ENCODE measurements at regions not wholly inside any gene's neighbourhood (a gene's known extent, or its start where the extent isn't known, plus 50 kb on each side); places are given as distances from the start of the nearest gene placed in this dataset.

DNA sequence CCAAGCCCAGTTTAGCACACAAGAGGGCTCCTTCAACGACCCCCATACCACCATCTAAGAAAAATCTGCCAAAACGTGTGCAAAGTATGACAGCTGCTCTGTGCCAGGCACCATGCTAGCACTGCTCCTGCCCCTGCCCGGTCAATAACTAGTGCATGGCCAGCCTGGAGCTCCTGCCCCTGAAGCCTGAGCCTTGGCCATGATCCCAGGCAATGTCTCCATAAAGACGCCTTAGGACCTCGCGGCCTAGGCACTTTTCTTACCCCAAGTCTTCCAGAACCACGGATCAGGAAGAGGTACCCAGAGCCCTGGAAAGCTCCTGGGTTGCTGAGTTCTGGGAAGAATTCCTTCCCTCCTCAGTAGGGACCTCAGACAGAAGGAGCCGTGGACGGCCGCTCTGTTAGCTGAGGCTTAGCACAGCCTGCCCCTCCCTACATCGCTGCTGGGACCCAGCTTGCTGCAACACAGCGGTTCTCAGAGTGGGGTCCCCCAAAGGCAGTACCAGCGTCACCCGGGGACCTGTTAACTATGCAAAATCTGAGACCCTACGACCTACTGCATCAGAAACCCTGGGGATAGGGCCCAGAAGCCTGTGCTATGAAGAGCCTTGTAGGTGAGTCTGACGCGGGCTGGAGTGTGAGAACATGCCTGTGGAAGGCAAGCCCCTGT lies 117.8 kb upstream of the TWIST2 start:
- 83 to 87% (median 86%) methylated on average over 17 of the region's 17 CpGs for WGBS, 3 donors

DNA sequence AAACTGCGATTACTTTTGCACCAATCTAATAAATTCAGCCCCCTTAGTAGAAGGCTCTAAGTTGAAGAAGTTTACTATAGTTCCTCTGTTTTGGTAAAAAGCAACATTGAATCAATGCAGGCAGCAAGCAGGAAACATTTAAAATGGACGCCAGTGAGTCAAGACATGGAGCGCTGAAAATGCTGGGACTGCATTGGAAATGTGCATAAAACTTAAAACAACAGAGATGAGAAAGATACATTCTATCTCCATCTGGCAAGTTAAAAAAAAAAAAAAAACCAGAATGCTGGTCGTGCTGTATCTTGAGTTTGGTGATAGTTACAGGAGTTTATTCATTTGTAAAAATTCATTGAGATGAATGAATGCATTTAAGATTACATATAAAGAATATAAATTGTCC lies 117.0 kb upstream of the TWIST2 start:
- no peak overlapping the region for H3K27ac ChIP-seq (ENCODE audit: low read depth, low read length)

More for the DNA sequence above, 117.8 kb upstream of the TWIST2 start:
- H3K27ac ChIP-seq (ENCODE audit: low read depth, low read length) = no peak overlapping the region

DNA sequence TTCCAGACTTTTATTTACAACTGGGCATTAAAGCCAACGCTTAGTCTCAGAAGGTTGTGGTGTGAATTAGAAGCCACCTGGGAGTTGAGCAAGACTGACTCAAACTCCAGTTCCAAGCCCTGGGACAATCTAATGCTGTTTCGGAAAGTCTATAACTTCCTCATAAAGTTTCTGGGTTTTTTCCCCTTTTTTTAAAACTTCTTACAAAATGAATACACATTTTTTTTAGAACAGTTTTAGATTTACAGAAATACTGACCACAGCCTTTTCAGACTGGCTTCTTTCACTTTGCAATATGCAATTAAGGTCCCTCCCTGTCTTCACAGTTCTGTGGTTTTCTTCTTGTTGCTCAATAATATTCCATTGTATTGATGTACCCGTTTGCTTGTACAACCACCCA lies 115.9 kb upstream of the TWIST2 start:
- no peak overlapping the region for H3K27ac ChIP-seq (ENCODE audit: low read depth, low read length)
- WGBS, 3 donors = 41 to 72% (median 43%) methylated on average over 3 of the region's 3 CpGs

More for the DNA sequence above, 117.0 kb upstream of the TWIST2 start:
- WGBS, 3 donors = 77 to 91% (median 90%) methylated on average over 4 of the region's 4 CpGs

DNA sequence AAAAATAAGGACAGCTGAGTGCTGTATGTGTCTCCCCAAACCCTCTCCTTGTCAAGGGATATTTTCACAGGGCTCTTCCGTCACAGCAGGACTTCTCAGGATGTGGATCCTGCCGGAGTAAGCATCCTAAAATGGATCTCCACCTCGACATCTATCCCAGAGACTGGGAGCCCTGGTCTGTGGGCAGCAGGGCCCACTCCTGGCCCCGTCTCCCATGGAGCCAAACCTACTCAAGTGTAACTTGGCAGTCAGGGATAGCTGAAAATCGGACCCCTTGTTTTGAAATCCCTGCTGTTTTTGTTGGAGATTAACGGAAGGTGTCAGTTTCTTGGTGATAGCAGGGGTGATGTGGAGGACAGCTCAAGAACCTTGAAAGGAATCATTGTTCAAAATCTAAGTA lies 109.0 kb upstream of the TWIST2 start:
- H3K27ac ChIP-seq (ENCODE audit: low read depth, low read length) = no peak overlapping the region
- 72 to 91% (median 85%) methylated on average over 6 of the region's 6 CpGs for WGBS, 3 donors

DNA sequence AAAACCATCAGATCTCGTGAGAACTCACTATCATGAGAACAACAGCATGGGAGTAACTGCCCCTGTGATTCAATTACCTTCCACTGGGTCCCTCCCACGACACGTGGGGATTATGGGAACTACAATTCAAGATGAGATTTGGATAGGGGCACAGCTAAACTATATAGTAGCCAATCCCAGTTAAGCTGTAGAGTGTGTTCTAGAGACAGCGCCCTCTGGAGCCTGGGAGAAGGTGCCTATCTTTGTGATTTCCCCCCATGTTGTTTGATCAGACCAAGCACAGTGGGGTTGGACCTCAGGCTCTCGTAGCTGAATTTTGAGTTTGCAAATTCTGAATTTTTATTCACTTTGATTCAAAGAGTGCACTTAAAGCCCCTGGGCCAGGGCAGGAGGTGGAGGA lies 108.2 kb upstream of the TWIST2 start:
- 76 to 81% (median 79%) methylated on average over 5 of the region's 5 CpGs for WGBS, 3 donors
- no peak overlapping the region for H3K27ac ChIP-seq (ENCODE audit: low read depth, low read length)

DNA sequence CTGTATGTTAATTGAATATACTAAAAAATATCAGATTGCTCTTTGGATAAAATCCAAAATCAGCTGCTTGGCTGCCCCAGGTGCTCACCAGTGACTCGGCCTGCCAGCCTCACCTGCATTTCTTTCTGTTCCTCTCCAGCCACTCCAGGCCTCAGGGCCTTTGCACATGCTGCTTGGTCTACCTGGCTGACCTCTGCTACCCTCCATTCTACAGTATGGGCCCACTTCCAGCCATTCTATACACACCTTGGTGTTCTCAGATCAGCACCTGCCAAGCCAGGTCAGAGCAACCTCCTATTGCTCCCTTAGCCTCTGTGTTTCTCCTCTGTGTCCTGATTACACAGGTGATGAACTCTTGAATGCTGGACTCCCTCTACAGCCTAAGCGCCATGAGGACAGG lies 106.6 kb upstream of the TWIST2 start:
- WGBS, 3 donors = 75 to 92% (median 87%) methylated on average over 2 of the region's 2 CpGs
- H3K27ac ChIP-seq (ENCODE audit: low read depth, low read length) = no peak overlapping the region

DNA sequence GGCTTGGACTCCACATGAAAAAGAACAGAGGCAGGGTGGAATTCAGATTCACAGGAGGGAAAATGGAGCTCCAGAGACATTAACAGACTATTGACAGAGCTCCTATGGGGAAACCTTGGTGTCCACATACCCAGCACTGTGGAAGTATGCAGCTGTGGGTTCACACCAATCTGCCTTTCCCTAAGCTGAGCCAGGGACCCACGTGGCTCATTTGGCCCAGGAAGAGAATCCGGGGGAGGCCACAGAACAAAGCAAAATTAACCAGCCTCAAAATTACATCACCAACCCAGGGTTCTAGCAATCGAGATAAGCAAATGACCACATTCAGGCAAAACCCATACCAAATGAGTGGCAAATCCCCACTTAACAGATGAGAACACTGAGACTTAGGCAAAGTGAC lies 105.8 kb upstream of the TWIST2 start:
- H3K27ac ChIP-seq (ENCODE audit: low read depth, low read length) = no peak overlapping the region
- 48 to 74% (median 69%) methylated on average over 3 of the region's 3 CpGs for WGBS, 3 donors

DNA sequence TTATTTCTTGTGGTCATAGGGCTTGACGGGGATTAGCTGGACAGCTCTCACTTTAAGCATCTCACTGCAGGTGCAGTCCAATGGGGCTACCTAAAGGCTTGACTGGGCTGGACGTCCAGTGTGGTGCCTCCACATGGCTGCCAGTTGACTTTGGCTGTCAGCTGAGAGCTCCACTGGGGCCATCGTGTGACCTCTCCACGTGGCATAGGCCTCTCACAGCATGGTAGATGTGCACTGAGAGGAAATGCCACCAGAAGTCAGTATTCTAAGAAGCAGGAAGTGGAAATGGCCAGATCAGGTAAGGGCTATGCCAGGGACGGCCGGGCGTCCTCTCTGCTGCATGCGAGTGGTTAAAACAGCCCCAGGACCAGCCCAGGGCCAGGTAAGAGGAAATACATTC lies 105.2 kb upstream of the TWIST2 start:
- H3K27ac ChIP-seq (ENCODE audit: low read depth, low read length) = no peak overlapping the region
- 86 to 88% (median 87%) methylated on average over 8 of the region's 8 CpGs for WGBS, 3 donors

DNA sequence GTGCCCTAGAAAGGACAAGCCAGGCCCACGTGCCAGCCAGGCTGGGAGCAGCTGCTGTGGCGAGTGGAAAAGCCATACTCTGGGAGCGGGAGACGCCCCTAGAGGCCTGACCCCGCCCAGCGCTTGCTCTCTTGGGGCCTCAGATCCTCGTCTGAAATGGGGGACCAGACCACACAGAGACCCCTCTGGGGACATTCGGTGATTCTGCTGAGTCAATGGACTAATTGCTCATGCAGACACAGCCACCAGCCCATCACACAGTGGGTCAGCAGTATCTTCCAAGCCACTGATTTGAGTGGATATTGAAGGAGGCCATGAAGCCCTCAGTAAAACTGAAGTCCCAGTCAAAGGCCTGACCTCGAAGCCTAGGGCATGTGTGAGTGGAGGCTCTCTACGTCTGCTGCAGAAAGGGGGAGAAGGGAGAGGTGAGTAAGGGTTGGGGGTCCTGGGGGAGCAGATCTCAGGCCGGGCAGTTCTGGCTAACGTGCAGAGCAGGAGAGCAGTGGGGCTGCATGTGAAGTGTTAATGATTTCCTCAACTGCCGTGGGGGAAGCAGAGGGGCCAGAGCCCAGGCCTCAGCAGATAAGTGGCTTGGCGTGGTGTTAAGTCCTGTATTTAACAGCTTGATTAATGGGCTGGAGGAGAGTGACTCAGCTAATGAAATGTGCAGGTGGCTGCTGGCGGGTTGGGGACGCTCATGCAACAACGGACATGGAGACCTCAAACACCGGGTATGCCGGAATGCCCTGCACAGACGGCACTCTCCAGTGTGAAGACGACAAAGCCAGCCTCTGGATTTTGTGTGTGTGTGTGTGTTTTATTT lies 104.4 kb upstream of the TWIST2 start:
- no peak overlapping the region for H3K27ac ChIP-seq (ENCODE audit: low read depth, low read length)
- WGBS, 3 donors = 46 to 57% (median 55%) methylated on average over 21 of the region's 21 CpGs

DNA sequence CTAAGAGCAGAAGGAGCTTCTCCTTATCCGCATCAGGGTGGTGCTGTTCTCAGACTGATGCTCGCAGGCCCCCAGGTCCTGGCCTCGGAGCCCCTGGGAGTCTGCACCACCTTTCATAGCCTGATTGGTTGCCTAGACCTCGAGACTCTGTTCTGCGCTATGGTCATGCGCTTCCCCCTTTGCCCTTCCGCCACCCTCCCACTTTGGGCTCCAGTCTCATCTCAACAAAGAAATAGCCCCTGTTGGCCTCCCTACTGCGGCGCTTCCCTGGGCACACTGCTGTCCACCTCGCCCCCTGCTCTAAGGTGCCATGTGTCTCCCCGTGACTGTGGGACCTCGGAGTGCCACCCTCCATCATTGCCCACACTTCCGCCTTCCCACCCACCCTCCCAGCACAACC lies 102.9 kb upstream of the TWIST2 start:
- 84 to 90% (median 87%) methylated on average over 13 of the region's 13 CpGs for WGBS, 3 donors

DNA sequence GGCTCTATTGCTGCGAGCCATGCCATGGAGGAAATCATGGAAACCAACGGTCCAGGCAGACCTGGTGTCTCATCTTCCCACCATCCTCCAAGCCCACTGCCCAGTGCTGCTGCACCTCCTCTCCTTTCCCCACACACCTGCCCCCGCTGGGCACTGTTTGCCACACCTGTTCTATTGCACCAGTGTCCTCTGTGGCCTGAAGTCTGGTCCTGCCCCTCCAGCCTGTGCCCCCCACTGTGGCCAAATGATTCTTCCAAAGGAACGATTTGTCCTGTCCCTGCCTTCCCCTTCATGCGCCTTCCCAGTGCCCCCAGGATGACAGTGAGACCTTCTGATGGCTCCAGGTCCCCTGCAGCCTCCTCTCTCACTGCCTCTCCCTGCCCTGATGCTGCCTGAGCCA lies 101.9 kb upstream of the TWIST2 start:
- H3K27ac ChIP-seq (ENCODE audit: low read depth, low read length) = no peak overlapping the region
- WGBS, 3 donors = 70 to 87% (median 85%) methylated on average over 5 of the region's 5 CpGs

More for the DNA sequence above, 102.9 kb upstream of the TWIST2 start:
- no peak overlapping the region for H3K27ac ChIP-seq (ENCODE audit: low read depth, low read length)

DNA sequence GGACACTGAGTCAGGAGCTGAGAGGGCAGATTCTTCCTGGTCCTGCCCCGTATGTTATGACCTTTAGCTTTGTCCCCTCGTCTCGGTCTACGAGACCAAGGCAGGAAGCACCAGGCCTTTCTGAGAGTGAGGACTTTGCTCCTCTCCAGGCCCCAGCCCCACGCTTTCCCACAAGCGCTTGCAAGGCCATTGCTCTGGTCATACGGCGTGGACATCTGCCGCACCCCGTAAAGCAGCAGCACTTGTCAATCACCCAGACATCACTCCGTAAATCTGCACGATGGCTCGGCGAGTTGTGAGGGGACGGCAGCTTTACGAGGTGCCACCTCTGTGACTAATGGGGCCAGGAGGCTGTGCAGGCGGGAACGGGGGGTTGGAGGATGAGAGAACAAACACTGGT lies 100.8 kb upstream of the TWIST2 start:
- H3K27ac ChIP-seq (ENCODE audit: low read depth, low read length) = no peak overlapping the region
- WGBS, 3 donors = 74 to 89% (median 79%) methylated on average over 18 of the region's 18 CpGs

DNA sequence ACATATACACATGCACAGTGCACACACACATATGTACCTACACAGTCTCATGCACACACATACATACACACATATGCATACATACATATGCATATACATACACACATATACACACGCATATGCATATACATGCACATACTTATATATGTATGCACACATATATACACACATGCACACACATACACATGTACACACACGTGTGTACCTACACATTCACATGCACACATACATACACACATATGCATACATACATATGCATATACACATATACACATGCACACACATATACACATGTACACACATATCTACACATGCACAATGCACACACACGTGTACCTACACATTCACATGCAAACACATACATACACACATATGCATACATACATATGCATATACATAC lies 100.3 kb upstream of the TWIST2 start:
- H3K27ac ChIP-seq (ENCODE audit: low read depth, low read length) = no peak overlapping the region
- WGBS, 3 donors = 70 to 94% (median 85%) methylated on average over 3 of the region's 3 CpGs

DNA sequence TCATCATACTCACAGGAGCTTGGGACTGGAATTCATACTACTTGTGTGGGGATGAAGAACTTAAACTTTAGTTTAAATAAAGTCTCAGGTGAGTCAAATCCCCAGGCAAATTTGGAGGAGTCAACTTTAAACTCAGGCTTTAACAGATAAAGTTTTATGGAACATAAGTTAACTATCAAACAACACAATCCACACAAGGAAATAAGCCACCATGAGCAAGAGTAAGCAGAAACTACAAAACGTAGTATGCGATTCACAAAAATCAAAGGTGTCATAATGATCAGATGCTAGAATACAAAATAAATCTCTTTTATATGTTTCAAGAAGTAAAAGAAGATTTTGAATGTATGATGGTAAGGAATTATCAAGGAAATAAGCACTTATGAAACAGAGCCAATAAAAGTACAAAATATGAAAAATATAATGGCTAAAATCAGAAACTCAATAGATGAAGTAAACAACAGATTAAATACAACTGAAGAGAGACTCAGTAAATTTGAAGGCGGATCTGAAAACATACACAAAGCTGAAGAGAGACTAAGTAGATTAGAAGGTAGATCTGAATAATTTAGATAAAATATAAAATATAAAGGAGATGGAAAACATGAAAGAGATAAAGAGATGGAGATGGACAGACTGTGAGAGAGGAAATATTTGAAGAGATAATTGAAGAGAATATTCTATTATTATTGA lies 97.5 kb upstream of the TWIST2 start:
- no peak overlapping the region for H3K27ac ChIP-seq (ENCODE audit: low read depth, low read length)
- 89 to 93% (median 91%) methylated on average over 3 of the region's 3 CpGs for WGBS, 3 donors

DNA sequence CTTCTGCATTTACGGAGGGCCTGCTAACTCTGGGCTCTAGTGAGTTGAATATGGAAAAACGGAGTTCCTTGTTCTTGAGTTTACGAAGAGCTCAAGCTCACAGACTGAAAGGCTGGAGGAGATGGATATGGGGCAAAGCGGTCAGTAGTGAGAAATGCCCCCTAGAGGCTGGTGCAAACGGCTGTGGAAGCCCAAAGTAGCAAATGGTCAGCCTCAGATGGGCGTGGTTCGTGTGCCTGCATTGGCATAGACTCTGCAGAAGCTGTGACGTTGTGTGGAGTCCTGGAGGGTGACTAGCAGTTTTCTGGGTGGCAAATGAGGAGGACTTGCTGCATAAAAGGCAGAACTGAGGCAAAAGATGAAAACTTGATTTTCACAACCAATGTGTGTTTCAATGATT lies 93.6 kb upstream of the TWIST2 start:
- no peak overlapping the region for H3K27ac ChIP-seq (ENCODE audit: low read depth, low read length)
- WGBS, 3 donors = 63 to 72% (median 71%) methylated on average over 8 of the region's 8 CpGs

DNA sequence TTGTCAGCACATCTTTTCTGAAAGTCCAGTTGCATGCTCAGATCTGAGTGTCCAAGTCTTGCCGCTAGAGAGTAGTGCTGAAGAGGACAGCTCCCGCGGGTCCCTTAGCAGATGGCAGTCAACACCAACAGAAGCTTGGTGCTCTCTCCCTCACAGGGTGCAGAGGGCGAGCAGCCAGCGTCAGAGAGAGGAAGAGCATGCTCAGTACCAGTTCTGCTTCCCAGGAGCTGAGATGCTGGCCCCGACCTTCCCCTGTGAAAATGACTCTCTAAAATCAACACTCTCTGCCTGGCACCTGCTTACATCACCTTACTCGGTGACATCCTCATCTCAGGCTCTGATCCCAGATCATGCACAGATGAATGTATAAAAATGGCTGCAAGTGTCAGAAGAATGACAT lies 86.0 kb upstream of the TWIST2 start:
- 17 to 24% (median 20%) methylated on average over 7 of the region's 7 CpGs for WGBS, 3 donors
- H3K27ac ChIP-seq (ENCODE audit: low read depth, low read length) = no peak overlapping the region

DNA sequence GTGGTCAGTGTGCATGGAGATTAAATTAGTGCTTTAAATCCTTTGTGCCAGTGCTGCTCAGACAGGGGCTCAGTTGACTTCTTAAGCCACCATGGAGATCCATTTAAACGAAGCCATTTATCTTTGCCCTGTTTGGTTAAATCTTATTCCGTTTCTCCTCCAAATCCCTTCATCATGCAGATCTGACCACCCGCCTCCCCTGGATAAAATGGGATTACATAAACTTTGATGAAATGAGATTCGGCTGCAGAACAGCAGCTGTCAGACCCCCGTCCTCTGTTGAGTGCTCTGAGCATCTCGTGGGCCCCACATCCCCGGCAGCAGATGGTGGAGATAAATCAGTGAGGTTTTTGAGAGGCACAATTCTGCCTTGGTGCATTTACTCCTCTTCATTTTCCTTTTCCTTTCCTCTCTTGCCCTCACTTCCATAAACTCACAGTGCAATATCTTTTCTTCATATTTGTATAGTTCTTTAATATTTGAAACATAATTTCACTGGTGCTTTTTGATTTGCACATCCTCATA lies 84.4 kb upstream of the TWIST2 start:
- WGBS, 3 donors = 49 to 61% (median 57%) methylated on average over 7 of the region's 7 CpGs
- H3K27ac ChIP-seq (ENCODE audit: low read depth, low read length) = no peak overlapping the region

DNA sequence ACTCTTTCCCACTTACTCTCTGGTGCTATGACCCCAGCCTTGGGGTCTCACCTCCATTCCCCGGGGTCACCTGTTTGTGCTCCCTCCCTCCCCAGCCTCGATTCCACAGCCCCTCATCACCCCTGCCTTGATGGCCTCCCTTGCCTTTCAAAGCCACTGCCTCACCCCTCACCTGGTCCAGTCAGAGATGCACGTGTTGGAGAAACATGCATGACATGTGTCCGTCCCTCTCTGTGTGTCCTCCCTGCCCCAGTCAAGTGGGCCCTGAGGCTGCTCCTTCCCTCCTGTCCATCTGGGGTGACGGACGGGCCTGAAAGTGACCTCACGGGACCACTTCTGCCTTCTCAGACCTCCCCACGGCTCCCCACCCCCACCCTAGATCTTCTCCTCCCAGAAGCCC lies 82.3 kb upstream of the TWIST2 start:
- WGBS, 3 donors = 53 to 76% (median 74%) methylated on average over 8 of the region's 8 CpGs
- no peak overlapping the region for H3K27ac ChIP-seq (ENCODE audit: low read depth, low read length)

DNA sequence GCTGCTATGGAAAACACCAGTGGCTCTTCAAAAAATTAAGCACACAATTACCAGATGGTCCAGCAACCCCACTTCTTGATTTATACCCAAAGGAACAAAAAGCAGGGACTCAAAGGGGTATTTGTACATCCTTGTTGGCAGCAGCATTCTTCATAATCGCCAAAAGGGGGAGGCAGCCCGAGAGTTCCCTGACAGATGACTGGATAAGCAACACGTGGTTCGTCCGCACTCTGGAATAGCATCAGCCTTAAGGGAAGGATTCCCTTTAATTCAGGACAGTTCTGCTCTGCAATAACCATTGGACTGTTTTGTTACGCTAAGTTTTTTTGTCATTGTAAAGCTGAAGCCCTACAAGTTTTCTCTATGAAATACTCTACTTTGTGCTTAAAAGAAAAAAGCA lies 76.7 kb upstream of the TWIST2 start:
- WGBS, 3 donors = 25 to 40% (median 31%) methylated on average over 6 of the region's 6 CpGs
- H3K27ac ChIP-seq (ENCODE audit: low read depth, low read length) = no peak overlapping the region
